ENCODE measurements at regions not wholly inside any gene's neighbourhood (a gene's known extent, or its start where the extent isn't known, plus 50 kb on each side); places are given as distances from the start of the nearest gene placed in this dataset.

- TF ChIP-seq IRF1 (CRISPR knock-in tag; IDR thresholded peaks at IDR 0.05; ENCODE audit: borderline replicate concordance) (no peak), CTCF (IDR thresholded peaks at IDR 0.05 in 2 of 3, conservative IDR thresholded peaks at IDR 0.05 in 1 of 3; ENCODE audit: insufficient read depth in 2 of 3, low read depth in 1 of 3, low read length in 3 of 3) (no peak), ZNF512 (tag; IDR thresholded peaks at IDR 0.05) (no peak), SUPT5H (IDR thresholded peaks at IDR 0.05) (no peak)
Measured at GRCh38 chr7:11294218-11294617, 320.5 kb downstream of the PHF14 start.
